PC-9 (cell line): ENCODE measurements at regions not wholly inside any gene's neighbourhood (a gene's known extent, or its start where the extent isn't known, plus 50 kb on each side); places are given as distances from the start of the nearest gene placed in this dataset.

ENCODE experiments used
- EZH2 ChIP-seq: fragments of 200-600 bp; sonication (generic); IDR thresholded peaks from 2 replicates; pipeline ENCODE4 v1.8.0; 2017; ENCODE audit warnings: antibody characterized with exemption, low read depth
- TF ChIP-seq, protein P1 (sequence below): fragments of 200-600 bp; sonication (generic); conservative IDR thresholded peaks from 2 replicates; pipeline ENCODE4 v1.6.1; 2017; ENCODE audit warnings: mixed run types, antibody characterized with exemption, mild to moderate bottlenecking, moderate library complexity

GRCh38 chr18:72922895-72923294 is 55.1 kb upstream of the NETO1 start:
- TF ChIP-seq, protein P1, sequence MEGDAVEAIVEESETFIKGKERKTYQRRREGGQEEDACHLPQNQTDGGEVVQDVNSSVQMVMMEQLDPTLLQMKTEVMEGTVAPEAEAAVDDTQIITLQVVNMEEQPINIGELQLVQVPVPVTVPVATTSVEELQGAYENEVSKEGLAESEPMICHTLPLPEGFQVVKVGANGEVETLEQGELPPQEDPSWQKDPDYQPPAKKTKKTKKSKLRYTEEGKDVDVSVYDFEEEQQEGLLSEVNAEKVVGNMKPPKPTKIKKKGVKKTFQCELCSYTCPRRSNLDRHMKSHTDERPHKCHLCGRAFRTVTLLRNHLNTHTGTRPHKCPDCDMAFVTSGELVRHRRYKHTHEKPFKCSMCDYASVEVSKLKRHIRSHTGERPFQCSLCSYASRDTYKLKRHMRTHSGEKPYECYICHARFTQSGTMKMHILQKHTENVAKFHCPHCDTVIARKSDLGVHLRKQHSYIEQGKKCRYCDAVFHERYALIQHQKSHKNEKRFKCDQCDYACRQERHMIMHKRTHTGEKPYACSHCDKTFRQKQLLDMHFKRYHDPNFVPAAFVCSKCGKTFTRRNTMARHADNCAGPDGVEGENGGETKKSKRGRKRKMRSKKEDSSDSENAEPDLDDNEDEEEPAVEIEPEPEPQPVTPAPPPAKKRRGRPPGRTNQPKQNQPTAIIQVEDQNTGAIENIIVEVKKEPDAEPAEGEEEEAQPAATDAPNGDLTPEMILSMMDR = no peak
- TF ChIP-seq EZH2 = no peak
